IPS DF 6.9 (cell line): ENCODE measurements at regions not wholly inside any gene's neighbourhood (a gene's known extent, or its start where the extent isn't known, plus 50 kb on each side); places are given as distances from the start of the nearest gene placed in this dataset.

Experiments used
- DNase-seq: peaks from one replicate; pipeline ENCODE4 v3.0.0-alpha.2; 2013; ENCODE audit warnings: low read depth, low spot score
- H3K27ac ChIP-seq: one replicate; pipeline ENCODE4 v1.5.1; 2013; ENCODE audit warnings: low read length, control low read depth
- H3K27me3 ChIP-seq: 2 replicates; pipeline ENCODE4 v1.6.1; 2013; ENCODE audit warnings: mild to moderate bottlenecking, low read length; ENCODE audit not compliant: control insufficient read depth, insufficient read depth
- H3K36me3 ChIP-seq: 2 replicates; pipeline ENCODE4 v1.6.1; 2013; ENCODE audit warnings: low read length; ENCODE audit not compliant: control insufficient read depth, insufficient read depth
- H3K4me1 ChIP-seq: 2 replicates; pipeline ENCODE4 v1.6.1; 2013; ENCODE audit warnings: low read length; ENCODE audit not compliant: control insufficient read depth, insufficient read depth
- H3K4me3 ChIP-seq: 2 replicates; pipeline ENCODE4 v1.5.1; 2013; ENCODE audit warnings: mild to moderate bottlenecking, low read length
- H3K9me3 ChIP-seq: 2 replicates; pipeline ENCODE4 v1.6.1; 2013; ENCODE audit warnings: low read length, inconsistent platforms; ENCODE audit not compliant: control insufficient read depth, insufficient read depth
- WGBS: extraction: QIAGEN DNeasy Blood & Tissue Kit; methylation state at CpG from one replicate; pipeline ENCODE4 v1.1.7; 2013; ENCODE audit warnings: mixed read lengths, missing lambda C conversion rate; ENCODE audit not compliant: insufficient read length, insufficient coverage; 5-methylcytosine and 5-hydroxymethylcytosine counted together

GRCh38 chr9:129396365-129396708 lies 218.3 kb upstream of the IER5L start:
- 100% methylated on average over 1 of the region's 1 CpG for WGBS
- Histone ChIP-seq H3K27ac (no peak overlapping the region), H3K36me3 (no peaks in the 10 kb centered on the region), H3K9me3 (no peaks in the 10 kb centered on the region), H3K4me3 (no peak overlapping the region), H3K27me3 (no peaks in the 10 kb centered on the region), H3K4me1 (no peaks in the 10 kb centered on the region)
- no peak for DNase-seq

GRCh38 chr9:129395633-129396364 lies 217.7 kb upstream of the IER5L start:
- Histone ChIP-seq H3K27me3 (no peaks in the 10 kb centered on the region), H3K4me3 (no peak overlapping the region), H3K36me3 (no peaks in the 10 kb centered on the region), H3K27ac (no peak overlapping the region), H3K9me3 (no peaks in the 10 kb centered on the region), H3K4me1 (no peaks in the 10 kb centered on the region)
- WGBS: 100% methylated on average over 3 of the region's 3 CpGs
- DNase-seq: no peak

GRCh38 chr9:129394886-129395279 lies 216.8 kb upstream of the IER5L start:
- WGBS: 100% methylated on average over 1 of the region's 3 CpGs
- H3K4me1 ChIP-seq: no peaks in the 10 kb centered on the region
- DNase-seq: no peak
- H3K4me3 ChIP-seq: no peak overlapping the region
- no peaks in the 10 kb centered on the region for H3K9me3 ChIP-seq
- no peaks in the 10 kb centered on the region for H3K27me3 ChIP-seq
- no peaks in the 10 kb centered on the region for H3K36me3 ChIP-seq
- no peak overlapping the region for H3K27ac ChIP-seq

- Histone ChIP-seq H3K4me1 (no peaks in the 10 kb centered on the region), H3K9me3 (no peaks in the 10 kb centered on the region), H3K4me3 (no peak overlapping the region), H3K27me3 (no peaks in the 10 kb centered on the region), H3K27ac (no peak overlapping the region), H3K36me3 (no peaks in the 10 kb centered on the region)
- no CpG with 5 or more reads among the region's 25 CpGs for WGBS
- DNase-seq: no peak
Measured at GRCh38 chr9:129394061-129394885, 216.2 kb upstream of the IER5L start.

GRCh38 chr9:129393064-129393463 lies 215.0 kb upstream of the IER5L start:
- DNase-seq: no peak
- Histone ChIP-seq H3K36me3 (no peaks in the 10 kb centered on the region), H3K4me3 (no peak overlapping the region), H3K9me3 (no peaks in the 10 kb centered on the region), H3K4me1 (no peaks in the 10 kb centered on the region), H3K27ac (no peak overlapping the region), H3K27me3 (no peaks in the 10 kb centered on the region)
- no CpG with 5 or more reads among the region's 5 CpGs for WGBS

- no peak overlapping the region for H3K27ac ChIP-seq
- H3K4me1 ChIP-seq: no peaks in the 10 kb centered on the region
- DNase-seq: no peak
- no peaks in the 10 kb centered on the region for H3K36me3 ChIP-seq
- no peaks in the 10 kb centered on the region for H3K9me3 ChIP-seq
- no CpG with 5 or more reads among the region's 12 CpGs for WGBS
- no peak overlapping the region for H3K4me3 ChIP-seq
- H3K27me3 ChIP-seq: no peaks in the 10 kb centered on the region
Measured at GRCh38 chr9:129392093-129392541, 214.1 kb upstream of the IER5L start.

GRCh38 chr9:129391221-129391661 lies 213.2 kb upstream of the IER5L start:
- no peak for DNase-seq
- Histone ChIP-seq H3K27me3 (no peaks in the 10 kb centered on the region), H3K27ac (no peak overlapping the region), H3K4me1 (no peaks in the 10 kb centered on the region), H3K9me3 (no peaks in the 10 kb centered on the region), H3K36me3 (no peaks in the 10 kb centered on the region), H3K4me3 (no peak overlapping the region)
- WGBS: no CpG with 5 or more reads among the region's 12 CpGs

- Histone ChIP-seq H3K27me3 (no peaks in the 10 kb centered on the region), H3K36me3 (no peaks in the 10 kb centered on the region), H3K4me3 (no peak overlapping the region), H3K4me1 (no peaks in the 10 kb centered on the region), H3K9me3 (no peaks in the 10 kb centered on the region), H3K27ac (no peak overlapping the region)
- no CpG with 5 or more reads among the region's 3 CpGs for WGBS
- DNase-seq: no peak
Measured at GRCh38 chr9:129390541-129390940, 212.5 kb upstream of the IER5L start.

- Histone ChIP-seq H3K36me3 (no peaks in the 10 kb centered on the region), H3K27ac (no peak overlapping the region), H3K9me3 (no peaks in the 10 kb centered on the region), H3K27me3 (no peaks in the 10 kb centered on the region), H3K4me3 (no peak overlapping the region), H3K4me1 (peaks cover 3% of the 10 kb centered on the region; the same call in 1 of the 2 replicates)
- DNase-seq: no peak
- no CpG with 5 or more reads among the region's 3 CpGs for WGBS
Measured at GRCh38 chr9:129387822-129388221, 209.8 kb upstream of the IER5L start.

GRCh38 chr9:129386812-129387177 lies 208.7 kb upstream of the IER5L start:
- Histone ChIP-seq H3K27me3 (no peaks in the 10 kb centered on the region), H3K9me3 (no peaks in the 10 kb centered on the region), H3K27ac (no peak overlapping the region), H3K4me3 (no peak overlapping the region), H3K36me3 (no peaks in the 10 kb centered on the region), H3K4me1 (peaks cover 8% of the 10 kb centered on the region)
- WGBS: no CpG with 5 or more reads among the region's 6 CpGs
- DNase-seq: no peak
